C4-2B (cell line): ENCODE measurements at regions not wholly inside any gene's neighbourhood (a gene's known extent, or its start where the extent isn't known, plus 50 kb on each side); places are given as distances from the start of the nearest gene placed in this dataset.

Source experiments
- H3K27ac ChIP-seq: fragments of 450-650 bp; 2 replicates; pipeline ENCODE4 v1.5.1; 2017
- ZFX ChIP-seq: fragments of 450-650 bp; IDR thresholded peaks from 2 replicates; pipeline ENCODE4 v1.6.1; 2017
- TF ChIP-seq, protein P1 (sequence below): fragments of 450-650 bp; conservative IDR thresholded peaks from 2 replicates; pipeline ENCODE4 v1.5.1; 2017; ENCODE audit warnings: mild to moderate bottlenecking

DNA sequence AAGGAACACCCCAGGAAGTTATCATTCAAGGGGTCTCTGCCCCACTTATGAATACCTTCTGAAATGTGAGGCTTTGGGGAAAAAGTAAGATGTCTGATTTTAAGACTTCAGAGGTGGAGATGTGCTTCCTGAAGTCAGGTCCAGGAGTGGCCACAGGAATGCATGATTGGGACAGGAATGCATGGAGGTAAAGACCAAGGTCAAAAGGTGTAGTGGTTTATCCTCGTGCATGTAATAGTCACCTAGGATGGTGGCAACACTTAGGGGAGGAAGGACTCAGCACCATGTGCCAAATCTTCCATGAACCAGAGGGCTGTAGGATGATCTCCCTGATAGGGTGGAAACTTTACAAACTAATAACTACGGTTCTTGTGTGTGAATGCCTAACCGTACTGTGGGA is 217.3 kb downstream of the C12orf75 start:
- TF ChIP-seq, protein P1, sequence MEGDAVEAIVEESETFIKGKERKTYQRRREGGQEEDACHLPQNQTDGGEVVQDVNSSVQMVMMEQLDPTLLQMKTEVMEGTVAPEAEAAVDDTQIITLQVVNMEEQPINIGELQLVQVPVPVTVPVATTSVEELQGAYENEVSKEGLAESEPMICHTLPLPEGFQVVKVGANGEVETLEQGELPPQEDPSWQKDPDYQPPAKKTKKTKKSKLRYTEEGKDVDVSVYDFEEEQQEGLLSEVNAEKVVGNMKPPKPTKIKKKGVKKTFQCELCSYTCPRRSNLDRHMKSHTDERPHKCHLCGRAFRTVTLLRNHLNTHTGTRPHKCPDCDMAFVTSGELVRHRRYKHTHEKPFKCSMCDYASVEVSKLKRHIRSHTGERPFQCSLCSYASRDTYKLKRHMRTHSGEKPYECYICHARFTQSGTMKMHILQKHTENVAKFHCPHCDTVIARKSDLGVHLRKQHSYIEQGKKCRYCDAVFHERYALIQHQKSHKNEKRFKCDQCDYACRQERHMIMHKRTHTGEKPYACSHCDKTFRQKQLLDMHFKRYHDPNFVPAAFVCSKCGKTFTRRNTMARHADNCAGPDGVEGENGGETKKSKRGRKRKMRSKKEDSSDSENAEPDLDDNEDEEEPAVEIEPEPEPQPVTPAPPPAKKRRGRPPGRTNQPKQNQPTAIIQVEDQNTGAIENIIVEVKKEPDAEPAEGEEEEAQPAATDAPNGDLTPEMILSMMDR, result no peak
- TF ChIP-seq ZFX, result no peak
- H3K27ac ChIP-seq, result no peak overlapping the region

DNA sequence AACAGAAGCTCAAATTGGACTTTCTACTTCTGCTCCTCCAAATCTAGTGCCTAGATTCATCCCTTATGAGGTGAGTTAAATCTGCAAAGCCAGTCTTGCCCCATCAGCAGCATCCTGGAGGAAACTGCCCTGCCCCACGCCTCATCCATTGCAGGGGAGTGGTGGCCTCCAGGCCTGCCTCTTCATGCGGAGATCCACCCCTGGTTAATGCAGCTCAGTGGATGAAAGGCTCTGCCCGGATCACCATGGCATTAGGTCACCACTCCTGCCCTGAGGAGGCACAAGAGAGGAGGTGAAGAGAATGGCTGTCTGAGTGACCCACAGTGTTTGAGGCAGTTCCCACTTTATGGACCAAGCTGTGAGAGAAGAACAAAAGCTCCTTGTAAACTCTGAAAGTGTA is 218.1 kb downstream of the C12orf75 start:
- no peak overlapping the region for H3K27ac ChIP-seq
- TF ChIP-seq, protein P1, result no peak

DNA sequence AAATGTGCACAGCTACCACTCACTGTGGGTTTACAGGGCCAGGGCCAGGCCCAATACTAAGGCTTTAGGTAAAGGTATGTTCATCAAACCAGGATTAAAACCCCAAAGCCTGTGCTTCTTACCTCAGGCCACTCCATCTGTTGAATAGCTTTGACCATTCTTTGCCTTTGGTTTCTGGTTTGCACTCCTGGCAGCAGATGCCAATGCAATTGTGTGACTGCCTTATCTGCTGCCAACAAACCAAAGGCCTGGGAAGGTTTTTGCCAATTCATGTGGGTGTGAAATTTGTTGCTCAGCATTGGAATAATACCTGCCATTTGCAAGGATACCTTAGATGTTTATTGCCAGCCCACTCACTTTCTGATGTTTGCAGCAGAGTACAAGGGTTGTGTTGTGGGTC is 221.6 kb downstream of the C12orf75 start:
- TF ChIP-seq ZFX, result no peak
- TF ChIP-seq, protein P1, result no peak
- H3K27ac ChIP-seq, result no peak overlapping the region

DNA sequence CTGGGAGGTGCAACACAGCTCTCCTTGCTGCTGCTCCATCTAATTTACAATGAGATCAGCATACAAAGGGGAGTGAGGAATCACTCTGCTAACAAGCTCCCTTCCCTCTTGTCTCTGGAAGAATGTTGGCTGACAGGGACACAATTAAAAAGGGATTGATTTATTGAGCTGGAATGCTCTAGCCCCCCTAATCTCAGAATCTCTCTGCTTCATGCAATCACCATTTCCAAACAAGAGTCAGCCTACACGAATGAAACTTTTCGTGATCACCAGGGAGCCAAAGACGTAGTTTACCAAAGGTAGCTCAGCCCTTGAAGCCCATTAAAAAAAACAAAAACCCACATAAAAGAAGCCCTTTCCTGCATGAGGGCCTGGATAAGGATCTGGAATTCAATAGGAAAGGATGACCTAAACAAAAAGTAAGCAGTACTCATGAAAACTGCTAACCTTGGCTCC is 223.8 kb downstream of the C12orf75 start:
- H3K27ac ChIP-seq, result no peak overlapping the region
- no peak for TF ChIP-seq ZFX
- TF ChIP-seq, protein P1, result no peak

DNA sequence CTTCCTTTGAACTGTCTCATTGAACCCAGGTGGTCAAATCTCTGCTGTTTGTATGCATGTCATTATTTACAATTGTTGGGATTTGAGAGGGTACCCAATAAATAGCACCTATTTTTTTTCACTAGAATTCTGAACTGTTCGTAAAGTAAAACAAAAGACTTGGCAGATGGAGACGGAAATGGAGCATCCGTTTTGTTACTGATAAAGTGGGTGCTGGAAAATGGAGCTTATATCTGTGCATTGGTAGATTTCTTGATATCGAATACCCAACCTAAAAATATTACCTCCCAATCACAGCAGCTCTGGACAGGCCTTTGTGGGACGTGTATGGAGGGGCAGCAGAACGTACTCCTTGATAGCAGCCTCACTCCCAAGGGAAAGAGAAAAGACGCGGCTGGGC is 224.4 kb downstream of the C12orf75 start:
- TF ChIP-seq, protein P1, result no peak
- no peak for TF ChIP-seq ZFX
- no peak overlapping the region for H3K27ac ChIP-seq

DNA sequence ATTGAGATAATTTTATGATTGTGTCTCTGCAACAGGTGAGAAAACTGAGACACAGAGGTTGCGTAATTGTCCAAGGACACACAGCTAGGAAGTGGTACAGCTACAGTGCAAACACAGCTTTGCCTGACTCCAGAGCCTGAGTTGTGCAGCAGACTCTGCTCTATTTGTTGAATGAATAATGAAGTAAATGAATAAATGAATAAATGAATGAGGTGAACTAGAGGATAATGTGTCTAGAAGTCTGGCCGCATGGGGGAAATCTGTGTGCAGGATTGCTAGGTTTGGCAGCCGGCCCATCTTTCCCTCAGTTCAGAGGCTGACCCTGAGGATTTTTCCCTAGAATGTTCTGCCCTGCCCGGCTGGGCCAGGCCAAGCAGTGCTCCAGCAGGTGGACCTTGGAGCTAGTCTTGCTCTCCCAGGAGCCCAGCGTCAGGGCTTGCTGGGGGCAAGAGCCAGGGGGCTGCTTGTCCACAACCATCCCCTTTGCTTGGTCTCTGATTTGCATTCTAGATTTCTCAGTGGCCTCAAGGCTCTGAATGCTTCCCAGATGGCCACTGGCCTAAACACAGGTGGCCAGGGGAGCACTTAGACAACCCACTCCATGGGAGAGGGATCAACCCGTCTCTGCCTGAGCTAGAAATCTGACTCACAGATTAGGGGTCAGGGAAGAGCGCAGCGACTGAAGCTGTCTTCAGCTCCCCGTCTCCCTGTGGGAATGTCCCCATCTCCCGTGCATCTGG is 225.2 kb downstream of the C12orf75 start:
- H3K27ac ChIP-seq, result no peak overlapping the region
- TF ChIP-seq ZFX, result no peak
- TF ChIP-seq, protein P1, result no peak

DNA sequence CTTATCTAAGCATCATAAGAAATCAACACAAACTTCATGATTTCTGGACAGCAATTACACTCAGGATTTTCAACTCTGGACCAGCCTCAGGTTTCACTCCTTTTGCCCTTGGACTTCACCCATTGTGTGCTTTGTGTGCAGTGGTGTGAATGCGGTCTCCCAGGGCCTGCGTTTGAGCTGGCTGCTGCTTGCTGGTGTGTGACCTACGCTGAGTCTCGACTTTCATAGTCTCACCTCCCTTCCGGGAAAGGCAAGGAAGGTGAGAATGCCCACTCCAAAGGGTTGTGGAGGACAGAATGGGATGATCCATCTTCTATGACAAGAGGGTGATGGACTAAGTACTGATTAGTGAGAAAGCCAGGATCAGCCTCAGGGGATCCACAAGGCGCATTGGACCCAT is 228.8 kb downstream of the C12orf75 start:
- H3K27ac ChIP-seq, result no peak overlapping the region
- TF ChIP-seq, protein P1, result no peak
- TF ChIP-seq ZFX, result no peak
